Activated CD4-positive, alpha-beta T cell treated with anti-CD3 and anti-CD28 coated beads, Interleukin-2, amount 10 ng/mL, durations not matched to agents 7 days and 5 days (primary cell): ENCODE measurements at regions not wholly inside any gene's neighbourhood (a gene's known extent, or its start where the extent isn't known, plus 50 kb on each side); places are given as distances from the start of the nearest gene placed in this dataset.

Source experiments
- CTCF ChIA-PET: fragments of 350-600 bp; sonication (Branson Sonifier 250); formaldehyde crosslinking; loops from one replicate; lab custom pipeline; 2021; ENCODE audit warnings: antibody characterized with exemption; lab: Charles Lee
- POLR2A ChIA-PET: fragments of 350-600 bp; sonication (Branson Sonifier 250); formaldehyde crosslinking; loops from one replicate; lab custom pipeline; 2021; ENCODE audit warnings: antibody characterized with exemption; lab: Charles Lee
- DNase-seq: peaks from one replicate; pipeline ENCODE4 v3.0.0-alpha.2; 2020
- H3K27ac Mint-ChIP-seq: one replicate; pipeline ENCODE4 v1.8.0; 2021; ENCODE audit warnings: mild to moderate bottlenecking, moderate library complexity, mixed read lengths
- H3K27me3 Mint-ChIP-seq: one replicate; pipeline ENCODE4 v1.8.0; 2021; ENCODE audit warnings: mixed read lengths
- H3K36me3 Mint-ChIP-seq: one replicate; pipeline ENCODE4 v1.8.0; 2021; ENCODE audit warnings: low read depth, mixed read lengths
- H3K4me1 Mint-ChIP-seq: one replicate; pipeline ENCODE4 v1.8.0; 2021; ENCODE audit warnings: mixed read lengths
- H3K4me3 Mint-ChIP-seq: one replicate; pipeline ENCODE4 v1.8.0; 2021; ENCODE audit warnings: mild to moderate bottlenecking, moderate library complexity, mixed read lengths
- H3K9me3 Mint-ChIP-seq: one replicate; pipeline ENCODE4 v1.8.0; 2021; ENCODE audit warnings: mixed read lengths

DNA sequence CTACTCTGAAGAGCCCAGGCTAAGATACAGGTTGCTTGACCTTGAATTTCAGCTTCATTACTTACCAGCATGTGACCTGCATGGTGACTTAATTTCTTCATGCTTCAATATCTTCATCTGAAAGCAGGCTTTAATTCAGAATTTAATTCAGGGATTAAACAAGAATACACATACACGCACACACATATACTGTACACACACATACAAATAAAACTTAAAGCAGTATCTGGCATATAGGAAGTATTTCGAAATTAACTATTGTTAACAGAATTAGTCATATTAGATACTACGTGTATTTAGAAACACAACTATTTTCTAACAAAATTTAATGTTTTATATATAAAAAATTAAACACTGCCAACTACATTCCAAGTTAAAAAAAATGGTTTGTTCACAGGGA, 640.3 kb downstream of the SLC6A15 start:
- no peak overlapping the region for H3K27ac Mint-ChIP-seq
- no peak overlapping the region for H3K4me3 Mint-ChIP-seq
- H3K9me3 Mint-ChIP-seq: peaks cover 4% of the 10 kb centered on the region
- no peaks in the 10 kb centered on the region for H3K4me1 Mint-ChIP-seq
- H3K27me3 Mint-ChIP-seq: no peaks in the 10 kb centered on the region
- H3K36me3 Mint-ChIP-seq: no peaks in the 10 kb centered on the region
- POLR2A ChIA-PET: no interaction called here
- CTCF ChIA-PET: no interaction called here
- DNase-seq: no peak

DNA sequence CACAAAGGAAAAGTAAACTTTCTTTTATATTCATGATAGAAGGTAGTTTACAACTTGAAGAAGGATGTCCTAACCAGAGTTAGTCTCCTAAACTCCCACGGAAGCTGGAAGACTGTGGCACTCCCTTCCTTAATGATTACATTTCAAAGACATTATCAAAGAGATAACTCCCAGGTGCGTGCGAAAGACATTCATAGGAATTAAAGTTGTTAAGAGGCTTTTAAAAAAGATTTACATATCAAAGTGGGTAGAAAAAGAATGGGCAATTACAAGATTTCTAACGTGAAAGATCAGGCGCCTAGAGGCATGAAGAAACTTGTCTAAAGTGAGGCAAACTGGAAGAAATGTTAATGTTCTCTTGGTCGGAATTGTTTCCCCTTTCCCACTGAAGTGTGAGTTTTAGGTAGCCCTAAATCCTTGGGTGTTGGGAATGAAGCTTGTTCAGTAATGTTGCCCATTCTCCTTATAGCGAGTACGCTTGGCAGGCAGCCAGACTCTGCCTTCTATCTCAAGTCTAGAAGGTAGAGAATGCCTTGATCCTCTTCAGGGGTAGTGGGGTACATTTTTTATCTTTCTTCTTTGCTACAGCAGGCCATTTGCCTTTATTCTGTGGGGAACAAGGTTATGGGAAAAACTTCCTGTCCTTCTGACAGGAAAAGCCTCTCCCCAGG, 642.0 kb downstream of the SLC6A15 start:
- ChIA-PET CTCF (no interaction called here), POLR2A (no interaction called here)
- Mint-ChIP-seq H3K9me3 (peaks cover 3% of the 10 kb centered on the region), H3K27ac (no peak overlapping the region), H3K4me1 (no peaks in the 10 kb centered on the region), H3K36me3 (no peaks in the 10 kb centered on the region), H3K4me3 (no peak overlapping the region), H3K27me3 (no peaks in the 10 kb centered on the region)
- no peak for DNase-seq

DNA sequence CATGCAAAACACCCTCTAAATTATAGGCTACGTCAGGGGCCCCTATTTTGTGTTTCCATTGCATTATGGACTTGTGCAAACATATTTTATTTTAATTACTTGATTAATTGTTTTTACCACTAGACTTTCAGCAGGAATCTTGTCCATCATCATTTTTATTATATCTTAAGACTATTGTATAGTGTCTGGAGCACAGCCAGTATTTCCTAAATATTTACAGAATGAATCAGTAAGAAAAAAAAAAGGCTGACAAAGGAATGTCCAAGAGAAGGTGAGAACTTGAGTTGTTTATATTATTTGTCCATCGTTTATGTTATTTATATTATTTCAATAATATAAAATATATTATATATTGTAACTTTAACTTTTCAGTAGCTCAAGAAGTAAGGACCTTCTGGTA, 664.7 kb downstream of the SLC6A15 start:
- H3K36me3 Mint-ChIP-seq: no peaks in the 10 kb centered on the region
- POLR2A ChIA-PET: no interaction called here
- CTCF ChIA-PET: no interaction called here
- no peaks in the 10 kb centered on the region for H3K27me3 Mint-ChIP-seq
- H3K27ac Mint-ChIP-seq: no peak overlapping the region
- DNase-seq: no peak
- H3K4me1 Mint-ChIP-seq: no peaks in the 10 kb centered on the region
- no peak overlapping the region for H3K4me3 Mint-ChIP-seq
- no peaks in the 10 kb centered on the region for H3K9me3 Mint-ChIP-seq

DNA sequence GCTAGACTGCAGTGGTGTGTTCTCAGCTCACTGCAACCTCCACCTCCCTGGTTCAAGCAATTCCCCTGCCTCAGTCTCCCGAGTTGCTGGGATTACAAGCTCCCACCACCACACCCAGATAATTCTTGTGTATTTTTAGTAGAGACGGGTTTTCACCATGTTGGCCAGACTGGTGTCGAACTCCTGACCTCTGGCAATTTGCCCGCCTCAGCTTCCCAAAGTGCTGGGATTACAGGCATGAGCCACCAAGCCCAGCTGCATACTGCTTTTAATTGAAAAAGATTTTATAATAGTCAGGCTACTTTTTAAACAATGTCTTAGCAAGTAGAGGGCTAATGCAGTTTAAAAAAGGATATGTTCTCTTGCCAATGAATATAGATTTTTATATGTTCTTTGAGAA, 668.9 kb downstream of the SLC6A15 start:
- Mint-ChIP-seq H3K27me3 (no peaks in the 10 kb centered on the region), H3K36me3 (no peaks in the 10 kb centered on the region), H3K27ac (no peak overlapping the region), H3K9me3 (no peaks in the 10 kb centered on the region), H3K4me1 (no peaks in the 10 kb centered on the region), H3K4me3 (no peak overlapping the region)
- CTCF ChIA-PET: no interaction called here
- DNase-seq: no peak
- POLR2A ChIA-PET: no interaction called here

- CTCF ChIA-PET: no interaction called here
- H3K27me3 Mint-ChIP-seq: no peaks in the 10 kb centered on the region
- no peaks in the 10 kb centered on the region for H3K9me3 Mint-ChIP-seq
Measured at GRCh38 chr12:84222841-84223240, 689.8 kb downstream of the SLC6A15 start.

GRCh38 chr12:84218406-84218805, 694.2 kb downstream of the SLC6A15 start:
- H3K27me3 Mint-ChIP-seq: no peaks in the 10 kb centered on the region
- CTCF ChIA-PET: no interaction called here
- no peak overlapping the region for H3K4me3 Mint-ChIP-seq
- no peak overlapping the region for H3K27ac Mint-ChIP-seq
- POLR2A ChIA-PET: no interaction called here
- no peak for DNase-seq
- no peaks in the 10 kb centered on the region for H3K9me3 Mint-ChIP-seq
- no peaks in the 10 kb centered on the region for H3K4me1 Mint-ChIP-seq
- H3K36me3 Mint-ChIP-seq: no peaks in the 10 kb centered on the region

More at GRCh38 chr12:84222841-84223240, 689.8 kb downstream of the SLC6A15 start:
- DNase-seq: no peak
- Mint-ChIP-seq H3K4me3 (no peak overlapping the region), H3K27ac (no peak overlapping the region), H3K4me1 (no peaks in the 10 kb centered on the region), H3K36me3 (no peaks in the 10 kb centered on the region)
- POLR2A ChIA-PET: no interaction called here

DNA sequence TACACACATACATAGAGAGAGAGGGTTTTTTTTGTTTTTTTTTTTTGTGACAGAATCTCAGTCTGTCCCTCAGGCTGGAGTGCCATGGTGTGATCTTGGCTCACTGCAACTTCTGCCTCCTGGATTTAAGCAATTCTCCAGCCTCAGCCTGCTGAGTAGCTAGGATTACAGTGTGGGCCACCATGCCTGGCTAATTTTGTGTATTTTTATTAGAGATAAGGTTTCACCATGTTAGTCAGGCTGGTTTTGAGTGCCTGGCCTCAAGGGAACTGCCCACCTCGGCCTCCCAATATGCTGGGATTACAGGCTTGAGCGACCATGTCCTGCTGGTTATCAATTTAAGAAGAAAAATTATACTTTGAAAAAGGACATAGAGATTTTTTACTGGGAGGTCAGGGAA, 710.6 kb downstream of the SLC6A15 start:
- H3K4me3 Mint-ChIP-seq: no peak overlapping the region
- no peaks in the 10 kb centered on the region for H3K4me1 Mint-ChIP-seq
- POLR2A ChIA-PET: no interaction called here

DNA sequence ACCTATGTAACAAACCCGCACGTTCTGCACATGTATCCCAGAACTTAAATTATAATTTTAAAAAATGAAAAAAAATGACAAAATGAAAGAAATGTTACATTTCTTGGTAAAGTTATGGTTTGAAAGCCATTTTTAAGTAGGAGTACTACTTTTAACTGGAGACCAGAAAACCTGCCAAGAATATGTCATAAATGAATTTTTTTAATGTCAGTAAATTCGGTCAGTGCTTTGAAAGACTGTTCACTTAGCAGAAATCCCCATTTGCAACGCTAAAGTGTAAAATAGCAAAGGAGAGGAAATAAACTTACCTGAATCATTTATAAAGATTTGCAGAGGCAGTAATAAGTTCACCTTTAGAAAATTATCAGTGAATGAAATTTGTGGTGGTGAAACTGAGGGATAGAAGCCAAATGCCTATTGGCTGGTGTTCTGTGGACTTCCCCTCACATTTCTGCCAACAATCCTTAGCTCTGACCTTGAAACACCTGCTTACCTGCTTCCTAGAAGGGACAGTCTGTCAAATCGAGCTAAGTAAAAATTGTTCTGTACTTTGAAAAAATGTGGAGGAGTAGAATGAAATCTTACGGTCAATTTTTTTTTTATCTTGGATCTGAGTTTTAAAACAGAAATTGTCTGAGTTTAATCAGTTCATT, 714.2 kb downstream of the SLC6A15 start:
- H3K27ac Mint-ChIP-seq: no peak overlapping the region
- CTCF ChIA-PET: no interaction called here

More for the DNA sequence above, 710.6 kb downstream of the SLC6A15 start:
- DNase-seq: no peak
- CTCF ChIA-PET: no interaction called here
- Mint-ChIP-seq H3K9me3 (peaks cover 7% of the 10 kb centered on the region), H3K27ac (no peak overlapping the region), H3K36me3 (no peaks in the 10 kb centered on the region), H3K27me3 (no peaks in the 10 kb centered on the region)

GRCh38 chr12:84191779-84192178, 720.8 kb downstream of the SLC6A15 start:
- POLR2A ChIA-PET: no interaction called here
- Mint-ChIP-seq H3K36me3 (no peaks in the 10 kb centered on the region), H3K27ac (no peak overlapping the region), H3K27me3 (no peaks in the 10 kb centered on the region), H3K9me3 (peaks cover 11% of the 10 kb centered on the region), H3K4me3 (no peak overlapping the region), H3K4me1 (no peaks in the 10 kb centered on the region)
- CTCF ChIA-PET: no interaction called here
- no peak for DNase-seq

More for the DNA sequence above, 714.2 kb downstream of the SLC6A15 start:
- Mint-ChIP-seq H3K36me3 (no peaks in the 10 kb centered on the region), H3K4me1 (no peaks in the 10 kb centered on the region), H3K4me3 (no peak overlapping the region), H3K27me3 (no peaks in the 10 kb centered on the region), H3K9me3 (peaks cover 11% of the 10 kb centered on the region)
- POLR2A ChIA-PET: no interaction called here
- no peak for DNase-seq

GRCh38 chr12:84186433-84186832, 726.2 kb downstream of the SLC6A15 start:
- Mint-ChIP-seq H3K27ac (no peak overlapping the region), H3K4me3 (no peak overlapping the region)

GRCh38 chr12:84183576-84183975, 729.0 kb downstream of the SLC6A15 start:
- H3K36me3 Mint-ChIP-seq: no peaks in the 10 kb centered on the region
- POLR2A ChIA-PET: no interaction called here
- no peak for DNase-seq
- H3K27ac Mint-ChIP-seq: no peak overlapping the region
- H3K9me3 Mint-ChIP-seq: no peaks in the 10 kb centered on the region
- no peak overlapping the region for H3K4me3 Mint-ChIP-seq
- H3K27me3 Mint-ChIP-seq: no peaks in the 10 kb centered on the region
- no peaks in the 10 kb centered on the region for H3K4me1 Mint-ChIP-seq
- CTCF ChIA-PET: no interaction called here

More at GRCh38 chr12:84186433-84186832, 726.2 kb downstream of the SLC6A15 start:
- ChIA-PET CTCF (no interaction called here), POLR2A (no interaction called here)
- no peaks in the 10 kb centered on the region for H3K27me3 Mint-ChIP-seq
- H3K9me3 Mint-ChIP-seq: peaks cover 3% of the 10 kb centered on the region
- H3K4me1 Mint-ChIP-seq: no peaks in the 10 kb centered on the region
- no peaks in the 10 kb centered on the region for H3K36me3 Mint-ChIP-seq
- no peak for DNase-seq

DNA sequence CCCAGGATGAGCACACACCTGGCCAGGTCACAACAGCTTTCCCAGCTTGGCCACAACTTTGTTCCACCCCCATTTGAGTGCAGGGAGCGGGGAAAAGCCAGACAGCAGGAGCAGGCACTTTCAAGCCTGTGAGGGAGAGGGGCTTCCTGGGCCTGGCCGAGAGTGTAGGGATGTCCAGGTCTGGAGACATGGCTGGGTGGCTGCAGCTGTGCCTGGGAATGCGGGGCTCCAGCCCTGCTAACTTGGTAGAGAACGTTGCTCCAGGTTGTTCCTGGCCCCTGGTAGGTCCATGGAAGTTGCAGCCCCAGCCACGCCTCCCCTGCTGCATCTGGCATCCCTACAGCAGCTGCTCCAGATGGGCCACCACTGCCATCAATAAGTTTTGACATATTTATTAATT, 738.5 kb downstream of the SLC6A15 start:
- no peak for DNase-seq
- no peaks in the 10 kb centered on the region for H3K27me3 Mint-ChIP-seq
- no peak overlapping the region for H3K27ac Mint-ChIP-seq
- POLR2A ChIA-PET: no interaction called here
- H3K36me3 Mint-ChIP-seq: no peaks in the 10 kb centered on the region
- peaks cover 3% of the 10 kb centered on the region for H3K9me3 Mint-ChIP-seq
- no peak overlapping the region for H3K4me3 Mint-ChIP-seq
- CTCF ChIA-PET: no interaction called here
- H3K4me1 Mint-ChIP-seq: no peaks in the 10 kb centered on the region

DNA sequence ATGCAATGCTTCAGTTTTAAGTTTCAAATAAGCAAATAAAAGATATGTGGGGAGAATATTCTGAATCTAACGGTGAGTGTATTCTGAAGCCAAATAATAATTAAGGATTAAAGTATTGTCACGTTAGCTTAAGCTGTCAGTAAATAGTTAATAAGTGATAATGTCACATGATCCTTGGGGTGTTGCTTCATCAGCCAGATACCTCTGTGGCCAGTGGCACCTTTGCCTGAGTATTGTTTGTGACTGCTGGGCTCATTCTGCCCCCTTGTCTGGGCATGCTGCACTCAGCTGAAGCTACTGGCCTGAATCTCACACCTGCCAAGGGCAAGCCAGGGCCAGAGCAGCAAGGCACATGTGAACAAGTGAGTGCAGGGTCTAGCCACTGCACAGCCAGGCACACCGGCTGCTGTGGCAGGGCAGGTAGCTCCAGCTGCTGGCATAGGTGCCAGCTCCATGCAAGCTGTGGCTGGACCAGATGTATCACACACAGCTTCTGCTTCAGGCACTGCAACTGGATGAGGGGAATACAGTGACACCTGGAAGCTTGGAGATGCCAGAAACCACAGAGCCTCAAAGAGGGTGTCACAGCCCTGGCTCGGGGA, 739.7 kb downstream of the SLC6A15 start:
- Mint-ChIP-seq H3K27me3 (no peaks in the 10 kb centered on the region), H3K36me3 (no peaks in the 10 kb centered on the region), H3K27ac (no peak overlapping the region), H3K9me3 (peaks cover 3% of the 10 kb centered on the region), H3K4me1 (no peaks in the 10 kb centered on the region), H3K4me3 (no peak overlapping the region)
- ChIA-PET CTCF (no interaction called here), POLR2A (no interaction called here)
- DNase-seq: no peak
